Prostate gland (tissue), 2 donors: ENCODE measurements at regions not wholly inside any gene's neighbourhood (a gene's known extent, or its start where the extent isn't known, plus 50 kb on each side); places are given as distances from the start of the nearest gene placed in this dataset.

Experiments used
- CTCF ChIP-seq, 4 experiments: fragments of 200-600 bp in 2 of 4; fragments of 450-650 bp in 2 of 4; sonication (generic) in 2 of 4; IDR thresholded peaks; 1 replicate in 3 of 4; 2 replicates in 1 of 4; pipeline ENCODE4 v1.5.1; 2016 to 2019; ENCODE audit warnings: antibody characterized with exemption in 4 of 4, mild to moderate bottlenecking in 2 of 4, moderate library complexity in 2 of 4
- POLR2A ChIP-seq: fragments of 450-650 bp; IDR thresholded peaks from one replicate; pipeline ENCODE4 v1.6.1; 2016; ENCODE audit warnings: antibody characterized with exemption, mild to moderate bottlenecking
- POLR2AphosphoS5 ChIP-seq: sonication (generic); formaldehyde crosslinking; IDR thresholded peaks from one replicate; pipeline ENCODE4 v1.6.1; 2017; ENCODE audit warnings: antibody characterized with exemption

- TF ChIP-seq POLR2A, result no peak
- no peak for TF ChIP-seq CTCF (IDR thresholded peaks at IDR 0.05)
- TF ChIP-seq POLR2AphosphoS5, result no peak
These were observed 53.0 kb upstream of the TANK start for GRCh38 chr2:161107265-161107664.
